Ovary (tissue), 3 donors: ENCODE measurements at regions not wholly inside any gene's neighbourhood (a gene's known extent, or its start where the extent isn't known, plus 50 kb on each side); places are given as distances from the start of the nearest gene placed in this dataset.

Experiments
- EP300 ChIP-seq: sonication (generic); formaldehyde crosslinking; IDR thresholded peaks from one replicate; pipeline ENCODE4 v1.6.1; 2017; ENCODE audit warnings: antibody characterized with exemption
- POLR2A ChIP-seq: fragments of 450-650 bp; IDR thresholded peaks from one replicate; pipeline ENCODE4 v1.6.1; 2017; ENCODE audit warnings: antibody characterized with exemption, mild to moderate bottlenecking, moderate library complexity
- TF ChIP-seq, protein P1 (sequence below), 3 donors: fragments of 450-650 bp in 2 of 3; fragments of 200-600 bp in 1 of 3; IDR thresholded peaks; one replicate each; pipeline versions ENCODE4 v1.5.1 to v1.8.0; 2016 to 2022; ENCODE audit warnings: antibody characterized with exemption in 3 of 3, mild to moderate bottlenecking in 1 of 3
- donor health status: DM: no; HTN: no; CAD: no.

DNA sequence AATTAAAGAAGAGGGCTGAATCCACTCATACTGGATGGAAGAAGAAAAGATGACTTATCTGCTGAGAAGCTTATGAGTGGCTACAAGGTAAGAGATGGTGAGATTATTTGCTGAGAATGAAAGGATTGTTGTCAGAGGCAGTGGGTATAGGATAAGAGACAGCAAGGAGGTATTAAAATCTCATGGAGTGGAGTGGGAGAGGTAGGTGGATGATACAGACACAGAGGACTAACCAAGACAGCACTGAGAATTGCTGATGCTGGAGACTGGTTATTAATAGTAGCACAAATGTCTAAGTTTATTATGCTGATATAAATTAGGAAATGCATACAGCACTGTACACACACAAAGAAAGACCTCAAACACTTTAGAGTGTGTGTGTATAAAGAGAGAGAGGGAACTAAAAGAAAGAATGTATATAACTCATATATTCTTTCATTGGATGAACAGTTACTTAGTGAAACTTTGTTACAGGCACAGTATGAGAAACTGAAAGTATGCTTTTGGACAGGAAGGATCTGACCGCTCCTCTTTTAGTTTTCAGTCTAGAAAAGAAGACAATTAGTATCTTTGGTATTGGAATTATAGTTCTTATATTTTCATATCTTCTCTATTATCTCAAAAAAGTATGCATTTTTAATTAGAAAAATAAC is 543.1 kb downstream of the LRFN5 start:
- no peak for TF ChIP-seq POLR2A
- TF ChIP-seq, protein P1, sequence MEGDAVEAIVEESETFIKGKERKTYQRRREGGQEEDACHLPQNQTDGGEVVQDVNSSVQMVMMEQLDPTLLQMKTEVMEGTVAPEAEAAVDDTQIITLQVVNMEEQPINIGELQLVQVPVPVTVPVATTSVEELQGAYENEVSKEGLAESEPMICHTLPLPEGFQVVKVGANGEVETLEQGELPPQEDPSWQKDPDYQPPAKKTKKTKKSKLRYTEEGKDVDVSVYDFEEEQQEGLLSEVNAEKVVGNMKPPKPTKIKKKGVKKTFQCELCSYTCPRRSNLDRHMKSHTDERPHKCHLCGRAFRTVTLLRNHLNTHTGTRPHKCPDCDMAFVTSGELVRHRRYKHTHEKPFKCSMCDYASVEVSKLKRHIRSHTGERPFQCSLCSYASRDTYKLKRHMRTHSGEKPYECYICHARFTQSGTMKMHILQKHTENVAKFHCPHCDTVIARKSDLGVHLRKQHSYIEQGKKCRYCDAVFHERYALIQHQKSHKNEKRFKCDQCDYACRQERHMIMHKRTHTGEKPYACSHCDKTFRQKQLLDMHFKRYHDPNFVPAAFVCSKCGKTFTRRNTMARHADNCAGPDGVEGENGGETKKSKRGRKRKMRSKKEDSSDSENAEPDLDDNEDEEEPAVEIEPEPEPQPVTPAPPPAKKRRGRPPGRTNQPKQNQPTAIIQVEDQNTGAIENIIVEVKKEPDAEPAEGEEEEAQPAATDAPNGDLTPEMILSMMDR (IDR thresholded peaks at IDR 0.05) = no peak
- no peak for TF ChIP-seq EP300
